Right atrium auricular region (tissue), 2 donors: ENCODE measurements at regions not wholly inside any gene's neighbourhood (a gene's known extent, or its start where the extent isn't known, plus 50 kb on each side); places are given as distances from the start of the nearest gene placed in this dataset.

Experiments
- DNase-seq: peaks from one replicate; pipeline ENCODE4 v3.0.0-alpha.2; 2019; ENCODE audit warnings: low spot score
- H3K27ac ChIP-seq, 2 donors: fragments of 200-600 bp; sonication (generic); 1 replicate in 1 of 2; 2 replicates in 1 of 2; pipeline ENCODE4 v1.5.1; 2016 to 2019
- H3K27me3 ChIP-seq, 2 donors: fragments of 200-600 bp; sonication (generic); one replicate each; pipeline versions ENCODE4 v1.5.1 to v1.6.0; 2017 to 2019
- H3K36me3 ChIP-seq: fragments of 200-600 bp; sonication (generic); one replicate; pipeline ENCODE4 v1.5.1; 2016
- H3K4me1 ChIP-seq, 2 donors: fragments of 200-600 bp; sonication (generic); one replicate each; pipeline versions ENCODE4 v1.5.1 to v1.6.0; 2017 to 2019
- H3K4me3 ChIP-seq, 2 donors: fragments of 200-600 bp; sonication (generic); 1 replicate in 1 of 2; 2 replicates in 1 of 2; pipeline ENCODE4 v1.5.1; 2017 to 2019; ENCODE audit warnings: mild to moderate bottlenecking in 1 of 2, moderate library complexity in 1 of 2
- H3K9me3 ChIP-seq, 2 donors: fragments of 200-600 bp; sonication (generic); one replicate each; pipeline ENCODE4 v1.5.1; 2019
- CTCF ChIP-seq, 2 donors: fragments of 200-600 bp; sonication (generic); IDR thresholded peaks; one replicate each; pipeline ENCODE4 v1.5.1; 2019; ENCODE audit warnings: antibody characterized with exemption in 2 of 2

- DNase-seq = no peak
- no peak for TF ChIP-seq CTCF (IDR thresholded peaks at IDR 0.05)
- H3K36me3 ChIP-seq = no peaks in the 10 kb centered on the region
- H3K27ac ChIP-seq = no peak overlapping the region
- H3K4me1 ChIP-seq = no peaks in the 10 kb centered on the region
- no peak overlapping the region for H3K4me3 ChIP-seq
- H3K9me3 ChIP-seq = no peaks in the 10 kb centered on the region
- H3K27me3 ChIP-seq = no peaks in the 10 kb centered on the region
Measured at GRCh38 chr4:58061967-58062366, 951.8 kb upstream of the IGFBP7 start.

- no peaks in the 10 kb centered on the region for H3K9me3 ChIP-seq
- no peaks in the 10 kb centered on the region for H3K36me3 ChIP-seq
- DNase-seq = no peak
- no peak overlapping the region for H3K27ac ChIP-seq
- H3K4me3 ChIP-seq = no peak overlapping the region
- no peak for TF ChIP-seq CTCF (IDR thresholded peaks at IDR 0.05)
- no peaks in the 10 kb centered on the region for H3K27me3 ChIP-seq
- no peaks in the 10 kb centered on the region for H3K4me1 ChIP-seq
Measured at GRCh38 chr4:58050439-58050838, 940.3 kb upstream of the IGFBP7 start.

GRCh38 chr4:58048491-58048890, 938.3 kb upstream of the IGFBP7 start:
- Histone ChIP-seq H3K9me3 (no peaks in the 10 kb centered on the region), H3K4me3 (no peak overlapping the region), H3K27ac (no peak overlapping the region), H3K27me3 (no peaks in the 10 kb centered on the region), H3K36me3 (no peaks in the 10 kb centered on the region), H3K4me1 (no peaks in the 10 kb centered on the region)
- DNase-seq = no peak
- TF ChIP-seq CTCF (IDR thresholded peaks at IDR 0.05) = no peak

GRCh38 chr4:58042176-58042575, 932.0 kb upstream of the IGFBP7 start:
- no peaks in the 10 kb centered on the region for H3K36me3 ChIP-seq
- DNase-seq = no peak
- TF ChIP-seq CTCF (IDR thresholded peaks at IDR 0.05) = no peak

GRCh38 chr4:57993944-57994343, 883.8 kb upstream of the IGFBP7 start:
- no peak for TF ChIP-seq CTCF (IDR thresholded peaks at IDR 0.05)
- no peak overlapping the region for H3K4me3 ChIP-seq
- H3K36me3 ChIP-seq = no peaks in the 10 kb centered on the region
- H3K9me3 ChIP-seq = no peaks in the 10 kb centered on the region
- DNase-seq = no peak
- no peak overlapping the region for H3K27ac ChIP-seq
- H3K27me3 ChIP-seq = no peaks in the 10 kb centered on the region
- H3K4me1 ChIP-seq = no peaks in the 10 kb centered on the region

More at GRCh38 chr4:58042176-58042575, 932.0 kb upstream of the IGFBP7 start:
- Histone ChIP-seq H3K4me1 (no peaks in the 10 kb centered on the region), H3K9me3 (no peaks in the 10 kb centered on the region), H3K27ac (no peak overlapping the region), H3K4me3 (no peak overlapping the region), H3K27me3 (no peaks in the 10 kb centered on the region)

- TF ChIP-seq CTCF (IDR thresholded peaks at IDR 0.05) = no peak
- H3K9me3 ChIP-seq = no peaks in the 10 kb centered on the region
- no peaks in the 10 kb centered on the region for H3K27me3 ChIP-seq
- no peak for DNase-seq
- H3K4me1 ChIP-seq = no peaks in the 10 kb centered on the region
- no peak overlapping the region for H3K4me3 ChIP-seq
- no peaks in the 10 kb centered on the region for H3K36me3 ChIP-seq
- no peak overlapping the region for H3K27ac ChIP-seq
Measured at GRCh38 chr4:57989430-57989829, 879.2 kb upstream of the IGFBP7 start.
